Liver (tissue), 8 donors: ENCODE measurements at regions not wholly inside any gene's neighbourhood (a gene's known extent, or its start where the extent isn't known, plus 50 kb on each side); places are given as distances from the start of the nearest gene placed in this dataset.

Experiments used
- DNase-seq: peaks from one replicate; pipeline ENCODE4 v3.0.0-alpha.2; 2017; ENCODE audit warnings: low spot score
- H3K27ac ChIP-seq, 2 donors: one replicate each; pipeline ENCODE4 v1.7.0; 2013; ENCODE audit warnings: inconsistent platforms in 2 of 2, low read length in 2 of 2, control low read depth in 1 of 2, low read depth in 1 of 2, mild to moderate bottlenecking in 1 of 2
- H3K27me3 ChIP-seq, 4 donors: one replicate each; pipeline versions ENCODE4 v1.6.1 to v1.7.0; 2013; ENCODE audit warnings: low read length in 3 of 4, inconsistent platforms in 1 of 4, mild to moderate bottlenecking in 1 of 4, moderate library complexity in 1 of 4; ENCODE audit not compliant: control insufficient read depth in 4 of 4, insufficient read depth in 4 of 4
- H3K36me3 ChIP-seq, 4 donors: one replicate each; pipeline versions ENCODE4 v1.6.1 to v1.7.0; 2013; ENCODE audit warnings: low read length in 3 of 4, mild to moderate bottlenecking in 3 of 4, low read depth in 1 of 4, moderate library complexity in 1 of 4; ENCODE audit not compliant: control insufficient read depth in 4 of 4, insufficient read depth in 3 of 4
- H3K4me1 ChIP-seq, 4 donors: one replicate each; pipeline versions ENCODE4 v1.6.1 to v1.7.0; 2013; ENCODE audit warnings: low read length in 3 of 4, mild to moderate bottlenecking in 3 of 4, moderate library complexity in 1 of 4; ENCODE audit not compliant: control insufficient read depth in 4 of 4, insufficient read depth in 4 of 4
- H3K4me3 ChIP-seq, 3 donors: one replicate each; pipeline versions ENCODE4 v1.6.1 to v1.7.0; 2013; ENCODE audit warnings: low read length in 3 of 3, control low read depth in 1 of 3, low read depth in 1 of 3, mild to moderate bottlenecking in 1 of 3
- H3K9ac ChIP-seq, 2 donors: one replicate each; pipeline ENCODE4 v1.7.0; 2013; ENCODE audit warnings: low read length in 2 of 2, mild to moderate bottlenecking in 2 of 2, moderate library complexity in 2 of 2, control low read depth in 1 of 2, low read depth in 1 of 2
- H3K9me3 ChIP-seq, 4 donors: one replicate each; pipeline versions ENCODE4 v1.6.1 to v1.7.0; 2013; ENCODE audit warnings: low read length in 3 of 4; ENCODE audit not compliant: control insufficient read depth in 4 of 4
- EGR1 ChIP-seq, 2 donors: IDR thresholded peaks; 2 replicates each; pipeline ENCODE4 v1.6.1; 2016 to 2018; ENCODE audit warnings: antibody characterized with exemption in 2 of 2, low read depth in 2 of 2
- FOXA1 ChIP-seq: IDR thresholded peaks from 2 replicates; pipeline ENCODE4 v1.6.1; 2016; ENCODE audit warnings: antibody characterized with exemption
- FOXA2 ChIP-seq: IDR thresholded peaks from 2 replicates; pipeline ENCODE4 v1.6.1; 2016; ENCODE audit warnings: antibody characterized with exemption
- GABPA ChIP-seq, 2 donors: IDR thresholded peaks in 1 of 2; conservative IDR thresholded peaks in 1 of 2; 2 replicates each; pipeline ENCODE4 v1.6.1; 2016; ENCODE audit warnings: antibody characterized with exemption in 2 of 2, mild to moderate bottlenecking in 1 of 2, moderate library complexity in 1 of 2
- HNF4A ChIP-seq, 2 donors: conservative IDR thresholded peaks; 2 replicates each; pipeline ENCODE4 v1.6.1; 2016; ENCODE audit warnings: antibody characterized with exemption in 2 of 2, mild to moderate bottlenecking in 2 of 2
- HNF4G ChIP-seq: IDR thresholded peaks from 2 replicates; pipeline ENCODE4 v1.6.1; 2016; ENCODE audit warnings: antibody characterized with exemption
- JUND ChIP-seq, 2 donors: IDR thresholded peaks; 2 replicates each; pipeline ENCODE4 v1.6.1; 2016; ENCODE audit warnings: antibody characterized with exemption in 2 of 2
- NR2F2 ChIP-seq: IDR thresholded peaks from 2 replicates; pipeline ENCODE4 v1.6.1; 2016; ENCODE audit warnings: antibody characterized with exemption
- RAD21 ChIP-seq, 2 donors: IDR thresholded peaks; 2 replicates each; pipeline ENCODE4 v1.6.1; 2016; ENCODE audit warnings: antibody characterized with exemption in 2 of 2, mild to moderate bottlenecking in 2 of 2
- RXRA ChIP-seq, 2 donors: IDR thresholded peaks; 2 replicates each; pipeline ENCODE4 v1.6.1; 2017 to 2018; ENCODE audit warnings: antibody characterized with exemption in 2 of 2, mild to moderate bottlenecking in 1 of 2
- SP1 ChIP-seq: IDR thresholded peaks from 2 replicates; pipeline ENCODE4 v1.6.1; 2018; ENCODE audit warnings: antibody characterized with exemption, mild to moderate bottlenecking
- TAF1 ChIP-seq: conservative IDR thresholded peaks from 2 replicates; pipeline ENCODE4 v1.6.1; 2016; ENCODE audit warnings: antibody characterized with exemption, mild to moderate bottlenecking
- YY1 ChIP-seq: IDR thresholded peaks from 2 replicates; pipeline ENCODE4 v1.6.1; 2016; ENCODE audit warnings: antibody characterized with exemption, mild to moderate bottlenecking
- WGBS: extraction: QIAGEN DNeasy Blood & Tissue Kit; methylation state at CpG from one replicate; pipeline ENCODE4 v1.1.7; 2013; 5-methylcytosine and 5-hydroxymethylcytosine counted together
- TF ChIP-seq, protein P1 (sequence below): IDR thresholded peaks from 2 replicates; pipeline ENCODE4 v1.6.1; 2016; ENCODE audit warnings: antibody characterized with exemption
- TF ChIP-seq, protein P2 (sequence below): fragments of 150-350 bp; IDR thresholded peaks from 2 replicates; pipeline ENCODE4 v1.5.1; 2017; ENCODE audit warnings: improper control_type of control experiment, low read depth, low read length; ENCODE audit not compliant: missing input control
- TF ChIP-seq, protein P3 (sequence below): IDR thresholded peaks from 2 replicates; pipeline ENCODE4 v1.6.1; 2016; ENCODE audit warnings: antibody characterized with exemption
- TF ChIP-seq, protein P4 (sequence below): IDR thresholded peaks from 2 replicates; pipeline ENCODE4 v1.6.1; 2016; ENCODE audit warnings: antibody characterized with exemption, mild to moderate bottlenecking
- TF ChIP-seq, protein P5 (sequence below): IDR thresholded peaks from 2 replicates; pipeline ENCODE4 v1.6.1; 2016; ENCODE audit warnings: antibody characterized with exemption
- donor health status: healthy.
- donor health status: healthy.
- donor health status: healthy.
- donor health status: healthy.
- donor health status: healthy.

DNA sequence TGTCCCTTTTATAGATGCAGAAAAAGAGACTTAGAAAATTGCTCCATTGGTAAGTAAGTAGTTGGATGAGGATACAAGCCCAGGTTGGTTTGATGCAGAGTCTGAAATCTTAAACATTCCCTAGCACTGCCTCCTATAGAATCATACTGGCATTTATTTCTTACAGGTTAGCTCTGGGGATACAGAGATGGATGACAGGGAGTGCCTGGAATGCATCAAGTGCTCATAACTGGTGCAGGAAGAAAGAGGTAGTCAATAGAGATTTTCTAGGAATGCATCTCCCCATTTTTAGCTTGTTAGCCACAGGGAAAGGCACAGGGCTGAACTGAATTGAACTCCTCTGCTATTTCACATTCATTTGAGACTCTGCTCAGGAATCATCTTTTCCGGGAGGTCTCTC, 269.0 kb upstream of the USP24 start:
- no peaks in the 10 kb centered on the region for H3K9me3 ChIP-seq
- H3K27ac ChIP-seq: no peak overlapping the region
- peaks cover 0 to 5% (median 0%) of the 10 kb centered on the region in 4 donors for H3K27me3 ChIP-seq
- H3K36me3 ChIP-seq: no peaks in the 10 kb centered on the region
- 98% methylated on average over 1 of the region's 1 CpG for WGBS
- no peak for DNase-seq
- no peak overlapping the region for H3K9ac ChIP-seq
- no peak for TF ChIP-seq RXRA (IDR thresholded peaks at IDR 0.05)
- no peak for TF ChIP-seq JUND (IDR thresholded peaks at IDR 0.05)
- TF ChIP-seq NR2F2: no peak
- TF ChIP-seq EGR1 (IDR thresholded peaks at IDR 0.05; ENCODE audit: low read depth in 2 of 2): no peak
- TF ChIP-seq GABPA (IDR thresholded peaks at IDR 0.05 in 1 of 2, conservative IDR thresholded peaks at IDR 0.05 in 1 of 2): no peak
- no peak for TF ChIP-seq FOXA1
- no peak for TF ChIP-seq YY1
- TF ChIP-seq HNF4A (conservative IDR thresholded peaks at IDR 0.05): no peak
- no peak for TF ChIP-seq RAD21 (IDR thresholded peaks at IDR 0.05)
- TF ChIP-seq, protein P1, sequence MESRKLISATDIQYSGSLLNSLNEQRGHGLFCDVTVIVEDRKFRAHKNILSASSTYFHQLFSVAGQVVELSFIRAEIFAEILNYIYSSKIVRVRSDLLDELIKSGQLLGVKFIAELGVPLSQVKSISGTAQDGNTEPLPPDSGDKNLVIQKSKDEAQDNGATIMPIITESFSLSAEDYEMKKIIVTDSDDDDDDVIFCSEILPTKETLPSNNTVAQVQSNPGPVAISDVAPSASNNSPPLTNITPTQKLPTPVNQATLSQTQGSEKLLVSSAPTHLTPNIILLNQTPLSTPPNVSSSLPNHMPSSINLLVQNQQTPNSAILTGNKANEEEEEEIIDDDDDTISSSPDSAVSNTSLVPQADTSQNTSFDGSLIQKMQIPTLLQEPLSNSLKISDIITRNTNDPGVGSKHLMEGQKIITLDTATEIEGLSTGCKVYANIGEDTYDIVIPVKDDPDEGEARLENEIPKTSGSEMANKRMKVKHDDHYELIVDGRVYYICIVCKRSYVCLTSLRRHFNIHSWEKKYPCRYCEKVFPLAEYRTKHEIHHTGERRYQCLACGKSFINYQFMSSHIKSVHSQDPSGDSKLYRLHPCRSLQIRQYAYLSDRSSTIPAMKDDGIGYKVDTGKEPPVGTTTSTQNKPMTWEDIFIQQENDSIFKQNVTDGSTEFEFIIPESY: no peak
- TF ChIP-seq HNF4G: no peak
- TF ChIP-seq FOXA2: no peak
- no peaks in the 10 kb centered on the region for H3K4me1 ChIP-seq
- H3K4me3 ChIP-seq: no peak overlapping the region

DNA sequence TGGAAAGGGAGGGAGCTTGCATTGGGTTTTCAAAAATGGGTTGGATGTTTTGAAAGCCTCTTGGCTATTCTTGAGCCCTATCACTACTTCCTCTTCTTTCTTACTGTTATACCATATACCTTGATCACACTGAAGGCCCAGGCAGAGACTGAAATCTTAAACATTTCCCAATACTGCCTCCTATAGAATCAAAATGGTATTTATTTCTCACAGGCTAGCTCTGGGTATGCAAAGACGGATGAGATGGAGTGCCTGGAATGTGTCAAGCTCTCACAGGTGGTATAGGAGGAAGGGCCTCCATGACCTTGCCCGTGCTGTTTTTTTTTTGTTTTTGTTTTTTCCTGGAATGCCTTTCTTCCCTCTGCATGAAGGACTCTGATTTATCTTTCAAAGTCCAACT, 268.4 kb upstream of the USP24 start:
- WGBS: 77% methylated on average over 2 of the region's 2 CpGs
- H3K27me3 ChIP-seq: peaks cover 0 to 5% (median 0%) of the 10 kb centered on the region in 4 donors
- no peak for DNase-seq
- H3K27ac ChIP-seq: no peak overlapping the region
- no peak overlapping the region for H3K9ac ChIP-seq
- H3K4me3 ChIP-seq: no peak overlapping the region
- TF ChIP-seq JUND (IDR thresholded peaks at IDR 0.05) (no peak), YY1 (no peak), NR2F2 (no peak), EGR1 (IDR thresholded peaks at IDR 0.05; ENCODE audit: low read depth in 2 of 2) (no peak), FOXA1 (no peak), HNF4A (conservative IDR thresholded peaks at IDR 0.05) (no peak), SP1 (no peak), TAF1 (no peak), RAD21 (IDR thresholded peaks at IDR 0.05) (no peak), FOXA2 (no peak), RXRA (IDR thresholded peaks at IDR 0.05) (no peak)
- TF ChIP-seq, protein P2, sequence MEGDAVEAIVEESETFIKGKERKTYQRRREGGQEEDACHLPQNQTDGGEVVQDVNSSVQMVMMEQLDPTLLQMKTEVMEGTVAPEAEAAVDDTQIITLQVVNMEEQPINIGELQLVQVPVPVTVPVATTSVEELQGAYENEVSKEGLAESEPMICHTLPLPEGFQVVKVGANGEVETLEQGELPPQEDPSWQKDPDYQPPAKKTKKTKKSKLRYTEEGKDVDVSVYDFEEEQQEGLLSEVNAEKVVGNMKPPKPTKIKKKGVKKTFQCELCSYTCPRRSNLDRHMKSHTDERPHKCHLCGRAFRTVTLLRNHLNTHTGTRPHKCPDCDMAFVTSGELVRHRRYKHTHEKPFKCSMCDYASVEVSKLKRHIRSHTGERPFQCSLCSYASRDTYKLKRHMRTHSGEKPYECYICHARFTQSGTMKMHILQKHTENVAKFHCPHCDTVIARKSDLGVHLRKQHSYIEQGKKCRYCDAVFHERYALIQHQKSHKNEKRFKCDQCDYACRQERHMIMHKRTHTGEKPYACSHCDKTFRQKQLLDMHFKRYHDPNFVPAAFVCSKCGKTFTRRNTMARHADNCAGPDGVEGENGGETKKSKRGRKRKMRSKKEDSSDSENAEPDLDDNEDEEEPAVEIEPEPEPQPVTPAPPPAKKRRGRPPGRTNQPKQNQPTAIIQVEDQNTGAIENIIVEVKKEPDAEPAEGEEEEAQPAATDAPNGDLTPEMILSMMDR: no peak
- TF ChIP-seq, protein P3, sequence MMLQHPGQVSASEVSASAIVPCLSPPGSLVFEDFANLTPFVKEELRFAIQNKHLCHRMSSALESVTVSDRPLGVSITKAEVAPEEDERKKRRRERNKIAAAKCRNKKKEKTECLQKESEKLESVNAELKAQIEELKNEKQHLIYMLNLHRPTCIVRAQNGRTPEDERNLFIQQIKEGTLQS: no peak
- TF ChIP-seq, protein P4, sequence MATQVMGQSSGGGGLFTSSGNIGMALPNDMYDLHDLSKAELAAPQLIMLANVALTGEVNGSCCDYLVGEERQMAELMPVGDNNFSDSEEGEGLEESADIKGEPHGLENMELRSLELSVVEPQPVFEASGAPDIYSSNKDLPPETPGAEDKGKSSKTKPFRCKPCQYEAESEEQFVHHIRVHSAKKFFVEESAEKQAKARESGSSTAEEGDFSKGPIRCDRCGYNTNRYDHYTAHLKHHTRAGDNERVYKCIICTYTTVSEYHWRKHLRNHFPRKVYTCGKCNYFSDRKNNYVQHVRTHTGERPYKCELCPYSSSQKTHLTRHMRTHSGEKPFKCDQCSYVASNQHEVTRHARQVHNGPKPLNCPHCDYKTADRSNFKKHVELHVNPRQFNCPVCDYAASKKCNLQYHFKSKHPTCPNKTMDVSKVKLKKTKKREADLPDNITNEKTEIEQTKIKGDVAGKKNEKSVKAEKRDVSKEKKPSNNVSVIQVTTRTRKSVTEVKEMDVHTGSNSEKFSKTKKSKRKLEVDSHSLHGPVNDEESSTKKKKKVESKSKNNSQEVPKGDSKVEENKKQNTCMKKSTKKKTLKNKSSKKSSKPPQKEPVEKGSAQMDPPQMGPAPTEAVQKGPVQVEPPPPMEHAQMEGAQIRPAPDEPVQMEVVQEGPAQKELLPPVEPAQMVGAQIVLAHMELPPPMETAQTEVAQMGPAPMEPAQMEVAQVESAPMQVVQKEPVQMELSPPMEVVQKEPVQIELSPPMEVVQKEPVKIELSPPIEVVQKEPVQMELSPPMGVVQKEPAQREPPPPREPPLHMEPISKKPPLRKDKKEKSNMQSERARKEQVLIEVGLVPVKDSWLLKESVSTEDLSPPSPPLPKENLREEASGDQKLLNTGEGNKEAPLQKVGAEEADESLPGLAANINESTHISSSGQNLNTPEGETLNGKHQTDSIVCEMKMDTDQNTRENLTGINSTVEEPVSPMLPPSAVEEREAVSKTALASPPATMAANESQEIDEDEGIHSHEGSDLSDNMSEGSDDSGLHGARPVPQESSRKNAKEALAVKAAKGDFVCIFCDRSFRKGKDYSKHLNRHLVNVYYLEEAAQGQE: no peak
- TF ChIP-seq, protein P5, sequence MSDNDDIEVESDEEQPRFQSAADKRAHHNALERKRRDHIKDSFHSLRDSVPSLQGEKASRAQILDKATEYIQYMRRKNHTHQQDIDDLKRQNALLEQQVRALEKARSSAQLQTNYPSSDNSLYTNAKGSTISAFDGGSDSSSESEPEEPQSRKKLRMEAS: no peak
- H3K4me1 ChIP-seq: no peaks in the 10 kb centered on the region
- H3K9me3 ChIP-seq: no peaks in the 10 kb centered on the region
- H3K36me3 ChIP-seq: no peaks in the 10 kb centered on the region
